ENCODE measurements at regions not wholly inside any gene's neighbourhood (a gene's known extent, or its start where the extent isn't known, plus 50 kb on each side); places are given as distances from the start of the nearest gene placed in this dataset.

- ATAC-seq (replicated peaks in 6 of 8), result peak in 2 of 8 experiments; percentile 45 to 91
These were observed 591.7 kb upstream of the ZNF717 start for GRCh38 chr3:76377074-76377473.

GRCh38 chr3:76378789-76379188, 593.4 kb upstream of the ZNF717 start:
- peak in 5 of 8 experiments; percentile 36 to 97 (median 73) for ATAC-seq (replicated peaks in 6 of 8)
- no peak overlapping the region for H3K4me3 ChIP-seq
- 50 to 100% (median 77%) methylated on average over 1 to 4 of the region's 4 CpGs for WGBS, 10 experiments
- no peak overlapping the region for H3K27ac ChIP-seq
- peaks cover 0 to 9% of the 10 kb centered on the region in 2 donors for H3K4me1 ChIP-seq (replicated peaks in 1 of 2)
- in situ Hi-C loops (cut with MboI; ENCODE audit: low pct_unique_long_range_greater_than_20kb in 2 of 9, low sequenced_read_pairs in 9 of 9, unreplicated experiment in 9 of 9), result no loop called here

More at GRCh38 chr3:76377074-76377473, 591.7 kb upstream of the ZNF717 start:
- in situ Hi-C loops (cut with MboI; ENCODE audit: low pct_unique_long_range_greater_than_20kb in 2 of 9, low sequenced_read_pairs in 9 of 9, unreplicated experiment in 9 of 9), result no loop called here
- Histone ChIP-seq H3K4me3 (no peak overlapping the region), H3K27ac (no peak overlapping the region), H3K4me1 (replicated peaks in 1 of 2) (peaks cover 0 to 7% of the 10 kb centered on the region in 2 donors)
- 0 to 100% (median 60%) methylated on average over 1 of the region's 1 CpG; no CpG with 5 or more reads in 2 of the 10 experiments for WGBS, 10 experiments

GRCh38 chr3:76383781-76384180, 598.4 kb upstream of the ZNF717 start:
- Histone ChIP-seq H3K4me3 (no peak overlapping the region), H3K4me1 (replicated peaks in 1 of 2) (peaks cover 0 to 5% of the 10 kb centered on the region in 2 donors), H3K27ac (no peak overlapping the region)
- no peak for ATAC-seq (replicated peaks in 6 of 8)
- in situ Hi-C loops (cut with MboI; ENCODE audit: low pct_unique_long_range_greater_than_20kb in 2 of 9, low sequenced_read_pairs in 9 of 9, unreplicated experiment in 9 of 9), result no loop called here
- 15 to 96% (median 83%) methylated on average over 1 to 6 of the region's 6 CpGs; no CpG with 5 or more reads in 2 of the 10 experiments for WGBS, 10 experiments

- ATAC-seq (replicated peaks in 6 of 8), result no peak
- WGBS, 10 experiments, result 13 to 86% (median 60%) methylated on average over 1 to 2 of the region's 2 CpGs; no CpG with 5 or more reads in 3 of the 10 experiments
- Histone ChIP-seq H3K27ac (no peak overlapping the region), H3K4me1 (replicated peaks in 1 of 2) (peaks cover 0 to 2% of the 10 kb centered on the region in 2 donors), H3K4me3 (no peak overlapping the region)
- in situ Hi-C loops (cut with MboI; ENCODE audit: low pct_unique_long_range_greater_than_20kb in 2 of 9, low sequenced_read_pairs in 9 of 9, unreplicated experiment in 9 of 9), result no loop called here
These were observed 601.7 kb upstream of the ZNF717 start for GRCh38 chr3:76387000-76387399.

- ATAC-seq (replicated peaks in 6 of 8), result peak in 1 of 8 experiments; percentile 55
These were observed 614.8 kb upstream of the ZNF717 start for GRCh38 chr3:76400141-76400540.

GRCh38 chr3:76402926-76403325, 617.6 kb upstream of the ZNF717 start:
- WGBS, 10 experiments, result 0 to 79% (median 51%) methylated on average over 1 to 2 of the region's 2 CpGs; no CpG with 5 or more reads in 2 of the 10 experiments
- no peak overlapping the region for H3K4me3 ChIP-seq
- no peaks in the 10 kb centered on the region for H3K4me1 ChIP-seq (replicated peaks in 1 of 2)
- ATAC-seq (replicated peaks in 6 of 8), result peak in 1 of 8 experiments; percentile 31
- H3K27ac ChIP-seq, result no peak overlapping the region
- in situ Hi-C loops (cut with MboI; ENCODE audit: low pct_unique_long_range_greater_than_20kb in 2 of 9, low sequenced_read_pairs in 9 of 9, unreplicated experiment in 9 of 9), result no loop called here

More at GRCh38 chr3:76400141-76400540, 614.8 kb upstream of the ZNF717 start:
- Histone ChIP-seq H3K4me1 (replicated peaks in 1 of 2) (no peaks in the 10 kb centered on the region), H3K4me3 (no peak overlapping the region), H3K27ac (no peak overlapping the region)
- 0 to 71% (median 34%) methylated on average over 1 of the region's 1 CpG; no CpG with 5 or more reads in 2 of the 10 experiments for WGBS, 10 experiments
- in situ Hi-C loops (cut with MboI; ENCODE audit: low pct_unique_long_range_greater_than_20kb in 2 of 9, low sequenced_read_pairs in 9 of 9, unreplicated experiment in 9 of 9), result no loop called here

GRCh38 chr3:76403556-76403955, 618.2 kb upstream of the ZNF717 start:
- 10 to 100% (median 98%) methylated on average over 2 of the region's 2 CpGs; no CpG with 5 or more reads in 2 of the 10 experiments for WGBS, 10 experiments
- Histone ChIP-seq H3K4me3 (no peak overlapping the region), H3K4me1 (replicated peaks in 1 of 2) (no peaks in the 10 kb centered on the region), H3K27ac (no peak overlapping the region)
- in situ Hi-C loops (cut with MboI; ENCODE audit: low pct_unique_long_range_greater_than_20kb in 2 of 9, low sequenced_read_pairs in 9 of 9, unreplicated experiment in 9 of 9), result no loop called here
- ATAC-seq (replicated peaks in 6 of 8), result no peak

- Histone ChIP-seq H3K27ac (no peak overlapping the region), H3K4me3 (no peak overlapping the region), H3K4me1 (replicated peaks in 1 of 2) (no peaks in the 10 kb centered on the region)
- no peak for ATAC-seq (replicated peaks in 6 of 8)
- 67 to 100% (median 95%) methylated on average over 1 of the region's 1 CpG; no CpG with 5 or more reads in 2 of the 10 experiments for WGBS, 10 experiments
- in situ Hi-C loops (cut with MboI; ENCODE audit: low pct_unique_long_range_greater_than_20kb in 2 of 9, low sequenced_read_pairs in 9 of 9, unreplicated experiment in 9 of 9), result no loop called here
These were observed 619.8 kb upstream of the ZNF717 start for GRCh38 chr3:76405196-76405595.

- no peak for ATAC-seq (replicated peaks in 6 of 8)
- WGBS, 10 experiments, result 20 to 90% (median 57%) methylated on average over 1 to 3 of the region's 3 CpGs
These were observed 625.5 kb upstream of the ZNF717 start for GRCh38 chr3:76410762-76411281.

GRCh38 chr3:76415384-76415783, 624.5 kb upstream of the ROBO2 start:
- in situ Hi-C loops (cut with MboI; ENCODE audit: low pct_unique_long_range_greater_than_20kb in 2 of 9, low sequenced_read_pairs in 9 of 9, unreplicated experiment in 9 of 9), result no loop called here
- WGBS, 10 experiments, result 69 to 96% (median 90%) methylated on average over 1 to 2 of the region's 2 CpGs
- ATAC-seq (replicated peaks in 6 of 8), result no peak

More at GRCh38 chr3:76410762-76411281, 625.5 kb upstream of the ZNF717 start:
- Histone ChIP-seq H3K4me1 (replicated peaks in 1 of 2) (no peaks in the 10 kb centered on the region), H3K27ac (no peak overlapping the region), H3K4me3 (no peak overlapping the region)
- in situ Hi-C loops (cut with MboI; ENCODE audit: low pct_unique_long_range_greater_than_20kb in 2 of 9, low sequenced_read_pairs in 9 of 9, unreplicated experiment in 9 of 9), result no loop called here

GRCh38 chr3:76429581-76430177, 610.2 kb upstream of the ROBO2 start:
- no peak for ATAC-seq (replicated peaks in 6 of 8)
- in situ Hi-C loops (cut with MboI; ENCODE audit: low pct_unique_long_range_greater_than_20kb in 2 of 9, low sequenced_read_pairs in 9 of 9, unreplicated experiment in 9 of 9), result no loop called here
- 67 to 100% (median 89%) methylated on average over 1 to 2 of the region's 2 CpGs; no CpG with 5 or more reads in 3 of the 10 experiments for WGBS, 10 experiments
- Histone ChIP-seq H3K4me3 (no peak overlapping the region), H3K4me1 (replicated peaks in 1 of 2) (peaks cover 0 to 7% of the 10 kb centered on the region in 2 donors), H3K27ac (no peak overlapping the region)

More at GRCh38 chr3:76415384-76415783, 624.5 kb upstream of the ROBO2 start:
- H3K4me3 ChIP-seq, result no peak overlapping the region
- no peak overlapping the region for H3K27ac ChIP-seq
- H3K4me1 ChIP-seq (replicated peaks in 1 of 2), result no peaks in the 10 kb centered on the region

GRCh38 chr3:76432396-76432795, 607.5 kb upstream of the ROBO2 start:
- ATAC-seq (replicated peaks in 6 of 8), result no peak
- Histone ChIP-seq H3K27ac (no peak overlapping the region), H3K4me1 (replicated peaks in 1 of 2) (peaks cover 0 to under 1% of the 10 kb centered on the region in 2 donors), H3K4me3 (no peak overlapping the region)
- WGBS, 10 experiments, result 74 to 100% (median 90%) methylated on average over 2 to 4 of the region's 4 CpGs; no CpG with 5 or more reads in 3 of the 10 experiments
- in situ Hi-C loops (cut with MboI; ENCODE audit: low pct_unique_long_range_greater_than_20kb in 2 of 9, low sequenced_read_pairs in 9 of 9, unreplicated experiment in 9 of 9), result no loop called here

GRCh38 chr3:76436894-76437293, 603.0 kb upstream of the ROBO2 start:
- WGBS, 10 experiments, result 10 to 84% (median 61%) methylated on average over 2 to 3 of the region's 3 CpGs
- H3K27ac ChIP-seq, result no peak overlapping the region
- no peak overlapping the region for H3K4me3 ChIP-seq
- H3K4me1 ChIP-seq (replicated peaks in 1 of 2), result no peaks in the 10 kb centered on the region
- ATAC-seq (replicated peaks in 6 of 8), result peak in 1 of 8 experiments; percentile 57
- in situ Hi-C loops (cut with MboI; ENCODE audit: low pct_unique_long_range_greater_than_20kb in 2 of 9, low sequenced_read_pairs in 9 of 9, unreplicated experiment in 9 of 9), result no loop called here
